H1 (cell line): ENCODE measurements at regions not wholly inside any gene's neighbourhood (a gene's known extent, or its start where the extent isn't known, plus 50 kb on each side); places are given as distances from the start of the nearest gene placed in this dataset.

Experiments used
- CTCF ChIA-PET: fragments of 300-600 bp; sonication (Branson Sonifier 250); formaldehyde crosslinking; loops from one replicate; lab custom pipeline; 2021; ENCODE audit not compliant: partially characterized antibody; lab: Charles Lee
- POLR2A ChIA-PET: fragments of 300-600 bp; sonication (Branson Sonifier 250); formaldehyde crosslinking; loops from one replicate; lab custom pipeline; 2021; ENCODE audit warnings: inconsistent platforms; ENCODE audit not compliant: partially characterized antibody; lab: Charles Lee
- DNase-seq, 2 experiments: peaks; one replicate each; pipeline versions ENCODE4 v3.0.0 to v3.0.0-alpha.2; 2010 to 2022; ENCODE audit warnings: low spot score in 2 of 2, low read depth in 1 of 2, mixed read lengths in 1 of 2
- FAIRE-seq: peaks from 2 replicates; lab custom pipeline; 2011; peaks lifted over from hg19 to GRCh38; lab: Jason Lieb, UNC
- H2AFZ ChIP-seq: 2 replicates; pipeline ENCODE4 v1.8.1; 2012; ENCODE audit warnings: low read length, inconsistent platforms
- H2AK5ac ChIP-seq: 2 replicates; pipeline ENCODE4 v1.6.1; 2013; ENCODE audit warnings: low read depth, low read length
- H2BK120ac ChIP-seq: replicated peaks from 2 replicates; pipeline ENCODE3; 2013; ENCODE audit warnings: low read depth, low read length, inconsistent platforms
- H2BK12ac ChIP-seq: 2 replicates; pipeline ENCODE4 v1.6.1; 2013; ENCODE audit warnings: low read depth, low read length
- H2BK15ac ChIP-seq: 2 replicates; pipeline ENCODE4 v1.6.1; 2013; ENCODE audit warnings: low read length
- H2BK20ac ChIP-seq: 2 replicates; pipeline ENCODE4 v1.6.1; 2013; ENCODE audit warnings: low read length
- H2BK5ac ChIP-seq: 2 replicates; pipeline ENCODE4 v1.6.1; 2013; ENCODE audit warnings: low read depth, low read length
- H3K14ac ChIP-seq: 2 replicates; pipeline ENCODE4 v1.6.1; 2013; ENCODE audit warnings: inconsistent platforms; ENCODE audit not compliant: insufficient read length
- H3K18ac ChIP-seq: 2 replicates; pipeline ENCODE4 v1.6.1; 2013; ENCODE audit warnings: low read length; ENCODE audit errors: extremely low read depth
- H3K23ac ChIP-seq: 2 replicates; pipeline ENCODE4 v1.6.1; 2013; ENCODE audit warnings: inconsistent platforms; ENCODE audit not compliant: insufficient read length
- H3K23me2 ChIP-seq: 2 replicates; pipeline ENCODE4 v1.6.1; 2013; ENCODE audit warnings: low read depth, low read length
- H3K27ac ChIP-seq: 2 replicates; pipeline ENCODE4 v1.6.1; 2011; ENCODE audit warnings: low read depth, low read length, inconsistent platforms
- H3K27me3 ChIP-seq, 4 experiments: replicated peaks in 1 of 4; 1 replicate in 1 of 4; 2 replicates in 3 of 4; pipeline versions ENCODE4 v1.6.1 to v1.8.1; 2011 to 2013; ENCODE audit warnings: low read length in 3 of 4, mild to moderate bottlenecking in 3 of 4, inconsistent platforms in 2 of 4, mixed read lengths in 2 of 4, moderate library complexity in 1 of 4; ENCODE audit not compliant: control insufficient read depth in 3 of 4, insufficient read depth in 3 of 4; ENCODE audit errors: extremely low read depth in 1 of 4
- H3K36me3 ChIP-seq, 4 experiments: 2 replicates each; pipeline versions ENCODE4 v1.6.1 to v1.8.1; 2011 to 2013; ENCODE audit warnings: mild to moderate bottlenecking in 4 of 4, low read length in 3 of 4, moderate library complexity in 2 of 4, control low read depth in 1 of 4, inconsistent platforms in 1 of 4; ENCODE audit not compliant: insufficient read depth in 4 of 4, control insufficient read depth in 2 of 4
- H3K4ac ChIP-seq: replicated peaks from 2 replicates; pipeline ENCODE3; 2013; ENCODE audit warnings: low read length, low read depth, mixed read lengths, inconsistent platforms; ENCODE audit not compliant: insufficient read length
- H3K4me1 ChIP-seq, 4 experiments: replicated peaks in 1 of 4; 1 replicate in 1 of 4; 2 replicates in 3 of 4; pipeline versions ENCODE4 v1.6.1 to v1.8.1; 2011 to 2013; ENCODE audit warnings: low read length in 3 of 4, inconsistent platforms in 2 of 4, mixed read lengths in 1 of 4; ENCODE audit not compliant: insufficient read depth in 4 of 4, control insufficient read depth in 3 of 4
- H3K4me2 ChIP-seq, 2 experiments: 2 replicates each; pipeline versions ENCODE4 v1.6.1 to v1.8.1; 2011 to 2013; ENCODE audit warnings: low read depth in 2 of 2, low read length in 2 of 2, control low read depth in 1 of 2, inconsistent platforms in 1 of 2, mild to moderate bottlenecking in 1 of 2; ENCODE audit not compliant: insufficient read depth in 1 of 2
- H3K4me3 ChIP-seq, 4 experiments: fragments of 200-600, 300-600 bp in 1 of 4; sonication (generic), shearing (Covaris generic), sonication (Bioruptor Twin) in 1 of 4; 2 replicates each; pipeline versions ENCODE4 v1.5.1 to v1.8.1; 2011 to 2016; ENCODE audit warnings: low read length in 4 of 4, low read depth in 3 of 4, control low read depth in 2 of 4, inconsistent platforms in 2 of 4, mild to moderate bottlenecking in 2 of 4, mixed read lengths in 1 of 4, moderate library complexity in 1 of 4; ENCODE audit not compliant: insufficient read depth in 2 of 4; ENCODE audit errors: extremely low read depth in 1 of 4
- H3K56ac ChIP-seq: replicated peaks from 2 replicates; pipeline ENCODE3; 2013; ENCODE audit warnings: low read depth, mild to moderate bottlenecking, mixed read lengths, low read length, inconsistent platforms; ENCODE audit not compliant: insufficient read length
- H3K79me1 ChIP-seq: 2 replicates; pipeline ENCODE4 v1.6.1; 2013; ENCODE audit warnings: low read depth, low read length, control low read depth
- H3K79me2 ChIP-seq, 2 experiments: 2 replicates each; pipeline versions ENCODE4 v1.6.1 to v1.8.1; 2012 to 2013; ENCODE audit warnings: low read length in 2 of 2, mild to moderate bottlenecking in 2 of 2, inconsistent platforms in 1 of 2; ENCODE audit not compliant: insufficient read depth in 2 of 2, control insufficient read depth in 1 of 2
- H3K9ac ChIP-seq, 4 experiments: replicated peaks in 1 of 4; 1 replicate in 1 of 4; 2 replicates in 3 of 4; pipeline versions ENCODE4 v1.6.1 to v1.8.1; 2011 to 2013; ENCODE audit warnings: low read depth in 3 of 4, low read length in 3 of 4, control low read depth in 2 of 4, mild to moderate bottlenecking in 2 of 4, moderate library complexity in 2 of 4, inconsistent platforms in 1 of 4; ENCODE audit errors: extremely low read depth in 1 of 4
- H3K9me3 ChIP-seq, 2 experiments: 2 replicates each; pipeline versions ENCODE4 v1.6.1 to v1.8.1; 2012 to 2013; ENCODE audit warnings: mild to moderate bottlenecking in 2 of 2, moderate library complexity in 2 of 2, control low read depth in 1 of 2, inconsistent platforms in 1 of 2, low read depth in 1 of 2, low read length in 1 of 2, mixed read lengths in 1 of 2; ENCODE audit not compliant: insufficient read depth in 2 of 2
- H4K20me1 ChIP-seq, 2 experiments: replicated peaks in 1 of 2; 2 replicates each; pipeline versions ENCODE3 to v1.8.1; 2011 to 2013; ENCODE audit warnings: inconsistent platforms in 2 of 2, low read length in 2 of 2, mild to moderate bottlenecking in 1 of 2; ENCODE audit not compliant: insufficient read depth in 2 of 2, control insufficient read depth in 1 of 2
- H4K5ac ChIP-seq: 2 replicates; pipeline ENCODE4 v1.6.1; 2013; ENCODE audit warnings: low read length, low read depth, mixed read lengths, inconsistent platforms; ENCODE audit not compliant: insufficient read length
- H4K8ac ChIP-seq: 2 replicates; pipeline ENCODE4 v1.8.0; 2013; ENCODE audit warnings: mild to moderate bottlenecking, moderate library complexity, low read length, inconsistent platforms; ENCODE audit not compliant: insufficient read depth; ENCODE audit errors: extremely low read depth
- H4K91ac ChIP-seq: replicated peaks from 2 replicates; pipeline ENCODE3; 2013; ENCODE audit warnings: low read length, mixed read lengths, inconsistent platforms; ENCODE audit not compliant: insufficient read length
- JUND ChIP-seq: IDR thresholded peaks from 2 replicates; pipeline ENCODE4 v1.6.1; 2011; ENCODE audit warnings: mild to moderate bottlenecking, improper control_type of control experiment, low read length
- WGBS, 2 experiments: shearing (Covaris generic) in 1 of 2; methylation state at CpG; one replicate each; pipeline versions ENCODE4 v1.1.6 to v1.1.7; 2013 to 2015; ENCODE audit warnings: low lambda C conversion rate in 2 of 2, mixed read lengths in 2 of 2, inconsistent platforms in 1 of 2, low coverage in 1 of 2, missing lambda C conversion rate in 1 of 2; ENCODE audit not compliant: insufficient replicate concordance in 2 of 2, insufficient coverage in 1 of 2, insufficient read length in 1 of 2; ENCODE audit errors: extremely low coverage in 1 of 2, missing lambda C conversion rate in 1 of 2; 5-methylcytosine and 5-hydroxymethylcytosine counted together
- TF ChIP-seq, protein P1 (sequence below): IDR thresholded peaks from 2 replicates; pipeline ENCODE4 v1.6.1; 2012; ENCODE audit warnings: inconsistent platforms

DNA sequence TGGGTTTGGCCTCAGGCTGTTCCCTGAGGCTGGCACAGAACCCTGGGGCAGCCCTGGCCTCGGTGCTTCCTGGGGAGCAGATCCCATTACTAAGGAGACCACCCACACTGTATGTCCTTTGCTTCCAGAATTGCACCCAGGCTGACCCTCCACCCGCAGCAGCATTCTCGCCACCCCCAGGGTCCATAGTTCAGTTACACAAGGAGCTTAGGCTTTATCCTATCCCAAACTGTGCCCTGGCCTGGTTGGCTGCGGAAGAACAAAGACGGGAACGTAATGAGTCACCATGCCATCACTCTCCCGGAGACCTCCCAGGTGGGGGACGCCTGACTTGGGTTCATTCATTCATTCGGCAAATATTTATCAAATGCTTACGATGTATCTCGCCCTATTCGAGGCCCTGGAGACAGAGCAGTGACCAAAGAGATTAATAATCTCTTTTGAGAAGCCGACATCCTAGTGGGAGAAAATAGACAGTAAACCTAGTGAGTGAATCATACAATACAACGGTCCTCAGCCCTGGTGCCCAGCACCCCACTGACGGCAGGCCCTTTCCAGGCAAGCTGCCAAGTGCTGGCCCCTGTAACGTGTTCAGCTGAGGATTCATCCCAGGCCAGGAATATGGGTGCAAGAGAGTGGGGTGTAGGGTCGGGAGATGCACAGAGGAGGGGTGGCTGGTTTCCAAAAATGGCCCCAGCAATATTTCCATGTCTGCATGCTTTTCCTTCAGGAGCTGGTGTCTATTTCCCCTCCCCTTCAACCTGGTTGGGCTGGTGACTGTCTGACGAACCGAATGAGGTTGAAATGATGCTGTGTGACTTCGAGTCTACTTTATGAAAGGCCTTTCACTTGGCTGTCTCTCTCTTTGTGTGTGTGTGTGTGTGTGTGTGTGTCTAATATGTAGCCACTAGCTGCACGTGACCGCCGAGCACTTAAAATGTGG is 134.2 kb downstream of the MGAT5B start:
- no peak overlapping the region for H3K23ac ChIP-seq
- no peak overlapping the region for H3K4ac ChIP-seq
- no peak overlapping the region for H2AK5ac ChIP-seq
- FAIRE-seq, result no peak
- H3K4me1 ChIP-seq, result peaks cover 0 to 14% (median 3%) of the 10 kb centered on the region in 4 experiments; a peak in 5 of 7 replicates
- H3K9ac ChIP-seq, result no peak overlapping the region
- peak overlapping the region; percentile 52; the same call in 1 of the 2 replicates for H2BK5ac ChIP-seq
- H3K4me3 ChIP-seq, result no peak overlapping the region
- no peaks in the 10 kb centered on the region for H3K9me3 ChIP-seq
- H4K8ac ChIP-seq, result no peak overlapping the region
- H3K79me2 ChIP-seq, result no peaks in the 10 kb centered on the region
- H2BK120ac ChIP-seq, result no peak overlapping the region
- no peak overlapping the region for H3K14ac ChIP-seq
- peak overlapping the region; percentile 61 for H4K91ac ChIP-seq
- no peaks in the 10 kb centered on the region for H3K23me2 ChIP-seq
- H3K27ac ChIP-seq, result no peak overlapping the region
- peak in 1 of 2 experiments; percentile 47 for DNase-seq
- H2AFZ ChIP-seq, result no peak overlapping the region
- H3K4me2 ChIP-seq, result no peak overlapping the region
- no peak overlapping the region; the same call in 1 of the 2 replicates for H2BK15ac ChIP-seq
- WGBS, 2 experiments, result 80% methylated on average over 23 of the region's 23 CpGs; no CpG with 5 or more reads in 1 of the 2 experiments
- ChIA-PET POLR2A (interaction anchor here (1.0 to 1.4 kb wide), 2 partner anchors 34 to 36 kb away, joined by 3 to 4 read pairs; no protein-coding TSS in a partner anchor), CTCF (interaction anchor here (0.5 to 1.5 kb wide), 11 partner anchors 10 to 609 kb away, joined by 3 to 8 read pairs (median 4); partner anchors contain the start of gene MGAT5B)
- H3K18ac ChIP-seq, result peak overlapping the region; percentile 48
- no peaks in the 10 kb centered on the region for H3K36me3 ChIP-seq
- H2BK12ac ChIP-seq, result peak overlapping the region; percentile 75
- TF ChIP-seq, protein P1, sequence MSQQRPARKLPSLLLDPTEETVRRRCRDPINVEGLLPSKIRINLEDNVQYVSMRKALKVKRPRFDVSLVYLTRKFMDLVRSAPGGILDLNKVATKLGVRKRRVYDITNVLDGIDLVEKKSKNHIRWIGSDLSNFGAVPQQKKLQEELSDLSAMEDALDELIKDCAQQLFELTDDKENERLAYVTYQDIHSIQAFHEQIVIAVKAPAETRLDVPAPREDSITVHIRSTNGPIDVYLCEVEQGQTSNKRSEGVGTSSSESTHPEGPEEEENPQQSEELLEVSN, result no peak
- TF ChIP-seq JUND, result peak; percentile 79
- H2BK20ac ChIP-seq, result peak overlapping the region; percentile 61; the same call in 1 of the 2 replicates
- H4K5ac ChIP-seq, result no peak overlapping the region
- H3K27me3 ChIP-seq, result 0 out of 7 replicates have a peak, but pooled peaks cover 0 to 4% (median 0%) of the 10 kb centered on the region in 4 experiments
- H3K56ac ChIP-seq, result no peak overlapping the region
- H4K20me1 ChIP-seq, result no peaks in the 10 kb centered on the region
- H3K79me1 ChIP-seq, result no peaks in the 10 kb centered on the region
